HL-60 (cell line): ENCODE measurements at regions not wholly inside any gene's neighbourhood (a gene's known extent, or its start where the extent isn't known, plus 50 kb on each side); places are given as distances from the start of the nearest gene placed in this dataset.

Experiments used
- CTCF ChIP-seq: IDR thresholded peaks from one replicate; pipeline ENCODE4 v1.5.1; 2011; ENCODE audit warnings: low read length, control low read depth, inconsistent platforms; ENCODE audit not compliant: insufficient read depth
- GABPA ChIP-seq: IDR thresholded peaks from 2 replicates; pipeline ENCODE4 v1.6.1; 2012; ENCODE audit warnings: low read depth
- POLR2AphosphoS5 ChIP-seq: IDR thresholded peaks from 2 replicates; pipeline ENCODE4 v1.6.1; 2012; ENCODE audit warnings: low read depth
- REST ChIP-seq: IDR thresholded peaks from 2 replicates; pipeline ENCODE4 v1.6.1; 2012; ENCODE audit warnings: low read depth; ENCODE audit not compliant: insufficient replicate concordance
- SPI1 ChIP-seq: IDR thresholded peaks from 2 replicates; pipeline ENCODE4 v1.6.1; 2012; ENCODE audit warnings: low read depth, mild to moderate bottlenecking, borderline replicate concordance

GRCh38 chr9:4402501-4402900 lies 87.8 kb upstream of the SLC1A1 start:
- TF ChIP-seq CTCF, result no peak
- TF ChIP-seq POLR2AphosphoS5, result no peak
- TF ChIP-seq REST, result no peak
- no peak for TF ChIP-seq SPI1
- no peak for TF ChIP-seq GABPA
